GM12891 (cell line): ENCODE measurements at regions not wholly inside any gene's neighbourhood (a gene's known extent, or its start where the extent isn't known, plus 50 kb on each side); places are given as distances from the start of the nearest gene placed in this dataset.

Experiments used
- POLR2A ChIP-seq: IDR thresholded peaks from 2 replicates; pipeline ENCODE4 v1.6.1; 2011; ENCODE audit warnings: low read depth, low read length, control low read depth
- POLR2AphosphoS5 ChIP-seq: IDR thresholded peaks from 2 replicates; pipeline ENCODE4 v1.6.1; 2011; ENCODE audit warnings: low read depth, low read length, control low read depth
- SPI1 ChIP-seq: IDR thresholded peaks from 2 replicates; pipeline ENCODE4 v1.6.1; 2011; ENCODE audit warnings: low read depth, low read length, control low read depth
- TAF1 ChIP-seq: IDR thresholded peaks from 2 replicates; pipeline ENCODE4 v1.6.1; 2011; ENCODE audit warnings: low read depth, low read length, control low read depth

DNA sequence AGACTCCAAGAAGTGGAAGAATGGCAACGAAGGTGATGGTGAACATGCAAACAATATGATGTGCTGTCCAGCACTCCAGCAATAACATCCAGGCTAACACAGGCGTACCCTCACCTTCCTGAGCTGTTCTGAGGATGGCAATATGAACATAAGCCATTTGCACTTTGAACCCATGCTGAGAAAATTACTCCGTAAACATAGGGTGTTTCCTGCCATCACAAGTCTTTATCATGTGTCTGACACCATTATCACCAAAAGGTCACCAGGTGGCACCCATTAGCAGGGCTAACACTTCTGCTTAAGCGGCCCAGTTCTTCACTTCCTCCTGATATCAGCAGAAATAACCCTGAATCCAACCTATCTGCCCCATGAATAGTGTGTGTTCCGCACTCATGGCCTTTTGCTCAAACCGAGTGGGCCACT is 482.8 kb downstream of the MED13L start:
- TF ChIP-seq POLR2A (no peak), SPI1 (no peak), TAF1 (no peak), POLR2AphosphoS5 (no peak)
